ENCODE measurements at regions not wholly inside any gene's neighbourhood (a gene's known extent, or its start where the extent isn't known, plus 50 kb on each side); places are given as distances from the start of the nearest gene placed in this dataset.

DNA sequence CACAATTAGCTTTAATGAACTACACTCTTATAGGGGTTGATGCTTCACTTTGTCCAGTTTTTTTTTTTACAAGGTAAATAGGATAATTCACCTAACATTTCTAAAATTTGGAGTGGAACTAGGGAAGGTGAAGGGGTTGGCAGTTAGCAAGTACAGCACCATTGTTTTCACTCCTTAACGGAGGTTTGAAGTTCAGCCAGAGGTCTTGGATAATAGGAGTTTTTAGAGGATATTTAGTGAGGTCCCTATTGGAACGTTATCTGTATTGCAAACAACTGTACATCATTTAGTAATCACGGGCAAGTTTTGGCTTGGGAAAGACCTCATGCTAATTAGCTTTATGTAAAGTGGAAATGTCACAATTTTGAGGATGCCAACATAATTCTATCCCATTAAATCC, 52.3 kb upstream of the TBX18 start:
- no peak for TF ChIP-seq POLR2A (IDR thresholded peaks at IDR 0.05)
- TF ChIP-seq, protein P1, sequence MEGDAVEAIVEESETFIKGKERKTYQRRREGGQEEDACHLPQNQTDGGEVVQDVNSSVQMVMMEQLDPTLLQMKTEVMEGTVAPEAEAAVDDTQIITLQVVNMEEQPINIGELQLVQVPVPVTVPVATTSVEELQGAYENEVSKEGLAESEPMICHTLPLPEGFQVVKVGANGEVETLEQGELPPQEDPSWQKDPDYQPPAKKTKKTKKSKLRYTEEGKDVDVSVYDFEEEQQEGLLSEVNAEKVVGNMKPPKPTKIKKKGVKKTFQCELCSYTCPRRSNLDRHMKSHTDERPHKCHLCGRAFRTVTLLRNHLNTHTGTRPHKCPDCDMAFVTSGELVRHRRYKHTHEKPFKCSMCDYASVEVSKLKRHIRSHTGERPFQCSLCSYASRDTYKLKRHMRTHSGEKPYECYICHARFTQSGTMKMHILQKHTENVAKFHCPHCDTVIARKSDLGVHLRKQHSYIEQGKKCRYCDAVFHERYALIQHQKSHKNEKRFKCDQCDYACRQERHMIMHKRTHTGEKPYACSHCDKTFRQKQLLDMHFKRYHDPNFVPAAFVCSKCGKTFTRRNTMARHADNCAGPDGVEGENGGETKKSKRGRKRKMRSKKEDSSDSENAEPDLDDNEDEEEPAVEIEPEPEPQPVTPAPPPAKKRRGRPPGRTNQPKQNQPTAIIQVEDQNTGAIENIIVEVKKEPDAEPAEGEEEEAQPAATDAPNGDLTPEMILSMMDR (IDR thresholded peaks at IDR 0.05) = no peak
- Histone ChIP-seq H3K9me3 (replicated peaks in 1 of 3) (no peaks in the 10 kb centered on the region), H3K27me3 (no peaks in the 10 kb centered on the region), H3K27ac (no peak overlapping the region), H3K4me1 (replicated peaks in 1 of 2) (no peaks in the 10 kb centered on the region), H3K4me3 (no peak overlapping the region), H3K36me3 (replicated peaks in 1 of 2) (no peaks in the 10 kb centered on the region)
- WGBS, 4 donors = 30 to 66% (median 58%) methylated on average over 3 of the region's 3 CpGs
- intact Hi-C loops (cut with DNase I) = no loop called here
- no peak for DNase-seq

DNA sequence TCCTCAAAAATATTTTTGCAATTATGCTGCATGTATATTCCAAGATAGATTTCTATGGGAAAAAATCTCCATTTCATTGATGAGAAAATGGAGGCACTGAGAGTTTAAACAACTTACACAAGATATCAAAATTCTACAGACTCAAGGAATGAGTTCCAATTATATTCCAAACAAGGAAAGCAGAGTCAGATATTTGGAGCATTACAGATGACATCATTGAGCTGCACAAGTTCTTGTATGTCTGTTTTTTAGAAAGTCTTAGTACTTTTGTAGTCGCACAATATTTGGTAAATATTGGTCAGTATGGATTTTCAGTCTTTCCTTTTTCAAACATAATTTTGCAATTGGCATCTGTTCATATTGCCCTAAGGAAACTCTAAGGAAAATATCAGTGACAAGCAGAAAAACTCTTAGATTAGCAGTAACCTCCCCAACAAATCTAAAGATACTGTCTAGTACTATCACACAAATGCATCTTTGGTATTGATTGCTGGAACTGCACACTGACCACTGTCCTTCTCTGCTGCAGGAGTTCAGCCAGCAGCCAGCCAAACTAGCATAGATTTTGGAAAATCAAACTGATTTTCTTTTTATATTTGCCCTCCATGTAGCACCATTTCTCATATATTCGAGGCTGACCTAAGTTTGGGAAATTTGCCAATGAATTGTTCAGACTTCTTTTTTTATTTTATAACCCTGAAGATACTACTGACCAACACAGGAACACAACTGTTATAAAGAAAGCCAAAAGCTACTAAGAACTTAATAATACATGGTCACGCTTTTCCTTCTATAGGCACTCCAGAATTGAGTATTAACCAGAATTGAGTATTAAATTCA, 51.7 kb upstream of the TBX18 start:
- TF ChIP-seq, protein P1 (IDR thresholded peaks at IDR 0.05) = no peak
- no peak for TF ChIP-seq POLR2A (IDR thresholded peaks at IDR 0.05)
- no peak overlapping the region for H3K4me3 ChIP-seq
- no peaks in the 10 kb centered on the region for H3K36me3 ChIP-seq (replicated peaks in 1 of 2)
- no peaks in the 10 kb centered on the region for H3K9me3 ChIP-seq (replicated peaks in 1 of 3)
- DNase-seq = no peak
- H3K27me3 ChIP-seq = no peaks in the 10 kb centered on the region
- WGBS, 4 donors = 59 to 65% (median 64%) methylated on average over 3 of the region's 3 CpGs
- intact Hi-C loops (cut with DNase I) = no loop called here
- no peaks in the 10 kb centered on the region for H3K4me1 ChIP-seq (replicated peaks in 1 of 2)
- H3K27ac ChIP-seq = no peak overlapping the region

Small RNA genes in the stretch of these regions (small RNA-seq; reads per million reads assigned to genes)
- gene AL109941.1 = 0 reads per million in 2 donors
